GM21423 (cell line): ENCODE measurements at regions not wholly inside any gene's neighbourhood (a gene's known extent, or its start where the extent isn't known, plus 50 kb on each side); places are given as distances from the start of the nearest gene placed in this dataset.
"Not testable (repeated sequence)": the region's sequence is repeated elsewhere in the genome, so short reads cannot be mapped to it uniquely, and the experiment has no call there.

Experiments used
- ATAC-seq: cut with Tn5 transposase; IDR thresholded peaks from one replicate; pipeline ENCODE4 v1.9.1; 2021; ENCODE audit warnings: mild to moderate bottlenecking, moderate library complexity; ENCODE audit not compliant: unreplicated experiment

GRCh38 chr10:18866852-18867251 is 181.7 kb upstream of the MALRD1 start:
- no peak for ATAC-seq

- ATAC-seq: no peak
Measured at GRCh38 chr10:18868919-18869318, 179.7 kb upstream of the MALRD1 start.

DNA sequence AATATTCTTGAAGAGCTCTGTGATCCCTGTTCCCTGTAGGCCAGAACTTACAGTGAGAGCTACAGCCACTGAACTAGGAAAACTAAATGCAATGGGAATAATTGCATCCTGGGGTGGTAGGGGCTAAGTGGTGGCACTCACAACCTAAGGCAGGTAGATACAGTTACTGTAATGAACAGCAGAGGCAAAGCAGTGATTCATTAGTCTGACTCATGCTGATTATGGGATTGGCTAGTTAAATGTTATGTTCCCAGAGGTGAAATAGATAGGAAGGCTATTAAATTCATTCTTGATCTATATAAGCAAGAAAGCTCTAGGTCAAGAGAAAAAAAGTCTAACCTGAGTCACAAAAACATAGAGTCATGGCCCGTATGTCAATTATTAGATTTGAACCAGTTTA is 173.1 kb upstream of the MALRD1 start:
- ATAC-seq: no peak

GRCh38 chr10:18879284-18879683 is 169.3 kb upstream of the MALRD1 start:
- no peak for ATAC-seq

DNA sequence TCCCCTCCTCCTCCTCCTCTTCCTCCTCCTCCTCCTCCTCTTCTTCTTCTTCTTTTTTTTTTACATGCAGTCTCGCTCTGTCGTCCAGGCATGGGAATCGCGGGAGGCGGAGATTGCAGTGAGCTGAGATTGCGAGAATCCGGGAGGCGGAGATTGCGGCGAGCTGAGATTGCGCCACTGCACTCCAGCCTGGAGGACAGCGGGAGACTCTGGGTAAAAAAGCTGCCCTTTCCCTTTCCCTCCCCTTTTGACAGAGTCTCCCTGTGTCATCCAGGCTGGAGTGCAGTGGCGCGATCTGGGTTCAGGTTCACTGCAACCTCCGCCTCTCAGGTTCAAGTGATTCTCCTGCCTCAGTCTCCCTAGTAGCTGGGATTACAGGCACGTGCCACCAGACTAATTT is 168.1 kb upstream of the MALRD1 start:
- no peak for ATAC-seq

GRCh38 chr10:18886102-18886501 is 162.5 kb upstream of the MALRD1 start:
- no peak for ATAC-seq

DNA sequence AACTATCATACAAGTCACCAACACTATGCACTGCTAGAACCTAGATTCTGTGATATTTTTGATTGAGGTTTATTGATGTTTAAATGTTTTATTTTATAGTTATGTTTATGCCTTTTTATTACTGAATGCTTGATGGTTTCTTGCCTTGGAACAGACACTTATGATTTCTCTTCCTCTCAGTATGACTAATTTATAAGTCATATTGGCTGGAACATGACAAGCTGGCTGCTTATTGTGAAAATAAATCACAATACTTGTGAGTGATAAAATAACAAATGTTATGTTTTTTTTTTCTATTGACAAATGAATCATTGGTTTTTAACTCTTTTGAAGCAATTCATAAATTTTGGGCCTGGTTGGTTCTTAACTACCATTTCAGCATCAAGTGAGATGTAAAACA is 142.0 kb upstream of the MALRD1 start:
- no peak for ATAC-seq

GRCh38 chr10:18917431-18917830 is 131.2 kb upstream of the MALRD1 start:
- ATAC-seq: not testable (repeated sequence)

- ATAC-seq: no peak
Measured at GRCh38 chr10:18918532-18918931, 130.1 kb upstream of the MALRD1 start.

- ATAC-seq: no peak
Measured at GRCh38 chr10:18949391-18949790, 99.2 kb upstream of the MALRD1 start.

GRCh38 chr10:18951072-18951823 is 97.4 kb upstream of the MALRD1 start:
- ATAC-seq: not testable (repeated sequence)

DNA sequence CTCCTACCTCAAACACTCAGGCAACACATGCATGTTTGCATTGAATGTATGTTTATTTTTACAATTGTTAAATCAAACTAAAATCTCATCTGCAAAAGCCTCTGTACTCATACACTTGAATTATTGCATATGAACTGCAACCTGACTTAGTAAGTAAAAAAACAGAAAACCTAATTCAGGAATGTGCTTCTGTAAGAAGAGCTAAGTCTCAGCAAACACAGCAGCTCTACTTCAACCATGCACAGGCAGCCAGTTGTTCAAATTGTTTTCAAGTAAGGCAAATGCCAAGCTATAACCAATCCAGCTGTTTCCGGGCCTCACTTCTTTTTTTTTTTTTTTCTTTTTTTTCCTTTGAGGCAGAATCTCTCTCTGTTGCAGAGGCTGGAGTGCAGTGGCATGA is 93.5 kb upstream of the MALRD1 start:
- no peak for ATAC-seq

DNA sequence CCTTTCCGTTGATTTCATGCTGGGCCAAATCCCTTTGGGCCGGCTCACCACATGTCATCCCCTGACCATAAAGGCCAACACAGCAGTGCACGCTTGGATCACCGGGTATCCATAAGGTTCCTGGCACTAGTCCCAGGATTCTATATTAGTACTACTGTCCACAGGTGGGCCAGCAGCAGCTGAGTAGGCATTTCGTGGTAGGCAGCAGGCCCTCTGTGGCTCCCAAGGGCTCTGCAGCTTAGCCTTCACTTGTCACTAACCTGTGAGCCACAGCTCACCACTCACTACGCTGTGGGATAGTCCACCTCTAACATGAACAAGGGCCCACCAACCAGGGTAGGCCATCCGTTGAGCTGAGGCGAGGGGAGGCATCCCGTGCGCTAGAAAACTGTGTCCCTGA is 89.2 kb upstream of the MALRD1 start:
- no peak for ATAC-seq

DNA sequence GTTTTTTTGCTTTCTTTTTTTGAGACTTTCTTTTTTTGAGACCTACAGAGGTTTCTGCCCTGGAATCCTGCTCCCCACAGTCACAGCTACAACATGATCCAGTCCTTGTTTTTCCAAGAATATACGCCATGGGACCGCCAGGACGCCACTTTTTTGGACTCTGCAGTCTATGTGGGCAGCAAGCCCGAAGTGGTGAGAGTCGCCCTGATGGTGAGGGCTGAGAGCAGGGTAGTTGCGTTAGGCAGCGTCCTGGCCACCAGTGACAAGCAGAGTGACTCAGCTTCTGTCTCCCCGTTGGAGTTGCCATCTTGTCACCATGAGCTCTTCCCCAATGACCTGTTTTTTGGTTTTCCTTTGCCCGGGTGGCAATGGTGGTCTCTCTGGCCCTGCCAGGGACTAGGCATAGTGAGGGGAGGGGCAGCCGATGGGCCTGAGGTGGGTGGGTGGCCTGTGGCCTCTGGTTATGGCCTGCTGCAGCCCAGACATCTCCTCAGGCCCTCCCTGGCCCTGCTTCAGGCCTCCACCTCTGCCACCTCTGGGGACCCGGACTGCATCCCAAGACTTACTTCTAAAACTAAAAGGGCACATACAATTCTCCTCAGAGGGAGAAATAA is 88.0 kb upstream of the MALRD1 start:
- ATAC-seq: no peak

DNA sequence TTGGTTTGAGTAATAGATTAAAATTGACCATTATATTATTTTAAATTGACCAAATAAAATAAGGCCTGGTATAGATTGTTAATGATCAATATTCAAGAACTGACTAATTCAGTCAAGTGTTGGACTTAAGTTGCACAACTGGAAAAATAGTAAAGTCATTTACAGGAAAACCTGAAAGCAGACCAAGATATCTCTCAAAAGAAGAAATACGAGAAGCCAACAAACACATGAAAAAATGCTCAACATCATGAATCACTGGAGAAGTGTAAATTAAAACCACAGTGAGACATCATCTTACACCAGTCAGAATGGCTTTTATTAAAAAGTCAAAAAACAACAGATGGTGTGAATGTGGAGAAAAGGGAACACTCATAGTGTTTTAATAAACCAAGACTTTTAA is 80.4 kb upstream of the MALRD1 start:
- ATAC-seq: no peak

DNA sequence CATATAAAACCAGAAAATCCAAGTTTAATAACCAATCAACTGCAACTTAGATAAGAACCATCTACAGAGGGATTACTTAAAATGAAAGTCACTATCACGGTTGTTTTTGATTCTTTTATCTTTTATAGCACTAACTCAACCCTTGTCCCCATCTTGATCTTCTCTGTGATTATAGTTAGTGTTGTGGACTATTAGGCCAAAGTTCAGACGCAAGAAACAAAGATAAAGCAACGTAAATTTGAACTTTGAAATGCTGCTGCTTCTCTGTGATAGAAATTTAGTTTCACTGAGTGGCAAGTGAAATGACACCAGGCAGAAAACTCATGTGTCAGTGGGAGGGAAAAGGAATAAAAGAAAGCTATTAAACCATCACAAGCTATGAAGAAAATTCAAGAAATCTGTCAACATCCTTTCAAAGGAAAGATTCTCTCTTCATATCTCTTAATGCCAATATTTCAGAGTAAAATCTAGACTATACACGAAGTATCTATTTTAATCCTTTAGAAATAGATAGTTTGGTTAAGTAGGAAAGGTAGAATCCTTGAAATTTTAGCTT is 71.8 kb upstream of the MALRD1 start:
- no peak for ATAC-seq

- ATAC-seq: no peak
Measured at GRCh38 chr10:18980089-18980629, 68.4 kb upstream of the MALRD1 start.

DNA sequence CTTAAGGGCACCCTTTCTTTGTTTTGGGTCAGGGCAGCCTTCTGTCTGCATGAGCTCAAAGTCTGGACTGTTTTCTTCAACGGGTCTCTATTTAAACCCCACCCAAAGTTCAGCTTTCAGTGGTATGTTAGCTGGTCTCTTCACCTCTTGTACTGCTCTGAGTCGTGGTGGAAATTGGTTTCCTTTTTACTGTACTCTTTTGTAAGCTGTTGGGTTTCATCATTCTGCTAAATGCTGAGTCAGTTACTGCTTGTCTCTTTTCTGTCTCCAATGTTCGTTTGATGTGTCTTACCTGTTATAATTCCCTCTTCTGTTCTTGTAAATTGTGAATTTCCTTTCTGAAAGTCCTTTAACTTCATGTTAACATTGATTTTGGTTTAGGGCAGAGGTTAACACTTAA is 64.1 kb upstream of the MALRD1 start:
- ATAC-seq: no peak

DNA sequence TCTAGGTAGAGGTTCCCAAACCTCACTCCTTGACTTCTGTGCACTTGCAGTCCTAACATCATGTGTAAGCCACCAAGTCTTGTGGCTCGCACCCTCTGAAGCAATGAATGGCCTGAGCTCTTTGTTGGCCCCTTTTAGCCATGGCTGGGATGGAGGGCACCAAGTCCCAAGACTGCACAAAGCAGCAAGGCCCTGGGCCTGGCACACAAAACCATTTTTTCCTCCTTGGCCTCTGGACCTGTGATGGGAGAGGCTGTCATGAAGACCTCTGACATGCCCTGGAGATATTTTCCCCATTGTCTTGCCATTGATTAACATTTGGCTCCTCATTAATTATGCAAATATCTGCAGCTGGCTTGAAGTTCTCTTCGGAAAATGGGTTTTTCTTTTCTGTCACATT is 60.3 kb upstream of the MALRD1 start:
- no peak for ATAC-seq
